ENCODE measurements at regions not wholly inside any gene's neighbourhood (a gene's known extent, or its start where the extent isn't known, plus 50 kb on each side); places are given as distances from the start of the nearest gene placed in this dataset.
A peak's percentile ranks its signal among the peaks of the same experiment; 100 is the strongest.

GRCh38 chr9:21694424-21694823 lies 108.0 kb upstream of the MTAP start:
- WGBS (ENCODE audit: extremely low coverage, insufficient coverage, low lambda C conversion rate), result no CpG with 5 or more reads among the region's 6 CpGs

DNA sequence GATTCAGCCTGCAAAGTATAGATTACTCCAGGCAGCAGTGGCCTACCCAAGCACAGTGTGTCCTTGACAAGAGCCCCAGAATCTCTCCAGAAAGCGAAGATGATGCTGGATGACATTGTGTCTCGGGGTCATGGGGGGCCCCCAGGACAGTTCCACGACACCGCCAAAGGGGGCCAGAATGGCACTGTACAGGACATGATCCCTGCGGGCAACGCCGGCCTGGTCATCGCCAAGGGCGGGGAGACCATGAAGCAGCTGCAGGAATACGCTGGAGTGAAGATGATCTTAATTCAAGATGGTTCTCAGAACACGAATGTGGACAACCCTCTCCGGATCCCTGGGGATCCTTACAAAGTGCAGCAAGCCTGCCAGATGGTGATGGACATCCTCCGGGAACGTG lies 107.0 kb upstream of the MTAP start:
- DNase-seq, result no peak
- Histone ChIP-seq H3K4me3 (ENCODE audit: low read length) (no peak overlapping the region), H2BK120ac (ENCODE audit: low read depth, low read length) (no peak overlapping the region), H3K4me1 (ENCODE audit: control insufficient read depth, low read depth, low read length) (no peaks in the 10 kb centered on the region), H4K5ac (ENCODE audit: low read length) (no peak overlapping the region), H3K36me3 (ENCODE audit: control insufficient read depth, insufficient read depth, low read length) (no peaks in the 10 kb centered on the region), H3K56ac (ENCODE audit: low read length) (no peak overlapping the region), H2BK15ac (replicated peaks; ENCODE audit: low read depth) (no peak overlapping the region), H3K79me1 (ENCODE audit: low read length) (no peaks in the 10 kb centered on the region), H3K79me2 (ENCODE audit: control insufficient read depth, insufficient read depth, low read length) (no peaks in the 10 kb centered on the region), H3K27ac (ENCODE audit: low read depth, low read length) (no peak overlapping the region), H3K23ac (ENCODE audit: low read length) (no peak overlapping the region), H3K18ac (ENCODE audit: low read length) (no peak overlapping the region), H3K4me2 (ENCODE audit: low read length) (no peak overlapping the region), H3K27me3 (ENCODE audit: insufficient read depth, low read length, poor library complexity) (no peaks in the 10 kb centered on the region), H4K8ac (ENCODE audit: low read depth, low read length) (no peak overlapping the region), H2BK5ac (ENCODE audit: low read length) (no peak overlapping the region), H3K9ac (ENCODE audit: low read length) (no peak overlapping the region), H2AK5ac (ENCODE audit: low read length) (no peak overlapping the region), H3K4ac (ENCODE audit: low read depth, low read length) (no peak overlapping the region)
- no CpG with 5 or more reads among the region's 14 CpGs for WGBS (ENCODE audit: extremely low coverage, insufficient coverage, low lambda C conversion rate)

More at GRCh38 chr9:21694424-21694823, 108.0 kb upstream of the MTAP start:
- Histone ChIP-seq H3K27me3 (ENCODE audit: insufficient read depth, low read length, poor library complexity) (no peaks in the 10 kb centered on the region), H3K79me1 (ENCODE audit: low read length) (no peaks in the 10 kb centered on the region), H3K36me3 (ENCODE audit: control insufficient read depth, insufficient read depth, low read length) (no peaks in the 10 kb centered on the region), H2AK5ac (ENCODE audit: low read length) (no peak overlapping the region), H2BK5ac (ENCODE audit: low read length) (no peak overlapping the region), H3K9ac (ENCODE audit: low read length) (no peak overlapping the region), H3K4ac (ENCODE audit: low read depth, low read length) (no peak overlapping the region), H4K5ac (ENCODE audit: low read length) (no peak overlapping the region), H4K8ac (ENCODE audit: low read depth, low read length) (no peak overlapping the region), H3K23ac (ENCODE audit: low read length) (no peak overlapping the region), H3K18ac (ENCODE audit: low read length) (no peak overlapping the region), H3K56ac (ENCODE audit: low read length) (no peak overlapping the region), H3K4me3 (ENCODE audit: low read length) (no peak overlapping the region), H3K27ac (ENCODE audit: low read depth, low read length) (no peak overlapping the region), H3K4me2 (ENCODE audit: low read length) (no peak overlapping the region), H2BK120ac (ENCODE audit: low read depth, low read length) (no peak overlapping the region), H2BK15ac (replicated peaks; ENCODE audit: low read depth) (no peak overlapping the region), H3K79me2 (ENCODE audit: control insufficient read depth, insufficient read depth, low read length) (no peaks in the 10 kb centered on the region), H3K4me1 (ENCODE audit: control insufficient read depth, low read depth, low read length) (no peaks in the 10 kb centered on the region)
- DNase-seq, result no peak

- Histone ChIP-seq H2AK5ac (ENCODE audit: low read length) (no peak overlapping the region), H3K27ac (ENCODE audit: low read depth, low read length) (no peak overlapping the region), H4K8ac (ENCODE audit: low read depth, low read length) (no peak overlapping the region), H3K79me2 (ENCODE audit: control insufficient read depth, insufficient read depth, low read length) (no peaks in the 10 kb centered on the region), H3K4ac (ENCODE audit: low read depth, low read length) (no peak overlapping the region), H4K5ac (ENCODE audit: low read length) (no peak overlapping the region), H3K79me1 (ENCODE audit: low read length) (no peaks in the 10 kb centered on the region), H3K36me3 (ENCODE audit: control insufficient read depth, insufficient read depth, low read length) (no peaks in the 10 kb centered on the region), H3K27me3 (ENCODE audit: insufficient read depth, low read length, poor library complexity) (no peaks in the 10 kb centered on the region), H2BK5ac (ENCODE audit: low read length) (no peak overlapping the region), H3K4me2 (ENCODE audit: low read length) (no peak overlapping the region), H3K4me1 (ENCODE audit: control insufficient read depth, low read depth, low read length) (no peaks in the 10 kb centered on the region), H3K23ac (ENCODE audit: low read length) (no peak overlapping the region), H3K9ac (ENCODE audit: low read length) (no peak overlapping the region), H2BK120ac (ENCODE audit: low read depth, low read length) (no peak overlapping the region), H3K56ac (ENCODE audit: low read length) (no peak overlapping the region), H3K18ac (ENCODE audit: low read length) (no peak overlapping the region), H2BK15ac (replicated peaks; ENCODE audit: low read depth) (no peak overlapping the region), H3K4me3 (ENCODE audit: low read length) (no peak overlapping the region)
- WGBS (ENCODE audit: extremely low coverage, insufficient coverage, low lambda C conversion rate), result no CpG with 5 or more reads among the region's 25 CpGs
- no peak for DNase-seq
Measured at GRCh38 chr9:21695874-21696341, 106.5 kb upstream of the MTAP start.

- Histone ChIP-seq H3K18ac (ENCODE audit: low read length) (no peak overlapping the region), H3K4me2 (ENCODE audit: low read length) (no peak overlapping the region), H2BK5ac (ENCODE audit: low read length) (no peak overlapping the region), H2AK5ac (ENCODE audit: low read length) (no peak overlapping the region), H3K27me3 (ENCODE audit: insufficient read depth, low read length, poor library complexity) (no peaks in the 10 kb centered on the region), H3K79me2 (ENCODE audit: control insufficient read depth, insufficient read depth, low read length) (no peaks in the 10 kb centered on the region), H2BK15ac (replicated peaks; ENCODE audit: low read depth) (no peak overlapping the region), H3K27ac (ENCODE audit: low read depth, low read length) (no peak overlapping the region), H3K4ac (ENCODE audit: low read depth, low read length) (no peak overlapping the region), H3K4me1 (ENCODE audit: control insufficient read depth, low read depth, low read length) (no peaks in the 10 kb centered on the region), H3K9ac (ENCODE audit: low read length) (no peak overlapping the region), H3K36me3 (ENCODE audit: control insufficient read depth, insufficient read depth, low read length) (no peaks in the 10 kb centered on the region), H3K79me1 (ENCODE audit: low read length) (no peaks in the 10 kb centered on the region), H3K4me3 (ENCODE audit: low read length) (no peak overlapping the region), H4K8ac (ENCODE audit: low read depth, low read length) (no peak overlapping the region), H3K56ac (ENCODE audit: low read length) (peak overlapping the region; percentile 25), H4K5ac (ENCODE audit: low read length) (no peak overlapping the region), H2BK120ac (ENCODE audit: low read depth, low read length) (no peak overlapping the region), H3K23ac (ENCODE audit: low read length) (no peak overlapping the region)
- WGBS (ENCODE audit: extremely low coverage, insufficient coverage, low lambda C conversion rate), result no CpG with 5 or more reads among the region's 28 CpGs
- peak; percentile 76 for DNase-seq
Measured at GRCh38 chr9:21696411-21696871, 106.0 kb upstream of the MTAP start.

DNA sequence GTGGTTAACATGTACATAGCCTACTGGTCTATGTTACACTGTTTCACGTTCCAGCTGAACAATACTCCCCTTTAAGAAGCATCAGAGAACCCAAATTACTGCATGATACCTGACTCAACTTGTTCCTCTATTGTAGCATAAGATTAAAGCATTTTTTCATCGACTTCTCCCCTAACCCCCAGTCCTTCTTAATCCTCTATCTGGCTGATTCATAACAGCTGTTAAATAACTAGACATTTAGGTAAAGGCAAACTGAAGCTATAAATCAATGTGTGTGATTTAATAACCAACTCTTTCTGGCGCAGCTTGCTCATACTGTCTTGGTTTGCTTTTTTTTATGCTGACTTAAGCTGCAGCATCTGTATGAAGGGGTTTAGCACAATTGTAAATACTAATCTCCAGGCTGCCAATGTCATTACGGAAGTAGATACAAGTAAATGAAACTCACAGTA lies 94.2 kb upstream of the MTAP start:
- Histone ChIP-seq H2BK5ac (ENCODE audit: low read length) (no peak overlapping the region), H3K36me3 (ENCODE audit: control insufficient read depth, insufficient read depth, low read length) (no peaks in the 10 kb centered on the region), H3K18ac (ENCODE audit: low read length) (no peak overlapping the region), H4K5ac (ENCODE audit: low read length) (no peak overlapping the region), H3K56ac (ENCODE audit: low read length) (no peak overlapping the region), H2AK5ac (ENCODE audit: low read length) (no peak overlapping the region), H3K4me3 (ENCODE audit: low read length) (no peak overlapping the region), H3K27me3 (ENCODE audit: insufficient read depth, low read length, poor library complexity) (no peaks in the 10 kb centered on the region), H3K4ac (ENCODE audit: low read depth, low read length) (no peak overlapping the region), H3K27ac (ENCODE audit: low read depth, low read length) (no peak overlapping the region), H4K8ac (ENCODE audit: low read depth, low read length) (no peak overlapping the region), H3K4me1 (ENCODE audit: control insufficient read depth, low read depth, low read length) (no peaks in the 10 kb centered on the region), H3K23ac (ENCODE audit: low read length) (no peak overlapping the region), H3K79me2 (ENCODE audit: control insufficient read depth, insufficient read depth, low read length) (no peaks in the 10 kb centered on the region), H3K9ac (ENCODE audit: low read length) (no peak overlapping the region), H3K79me1 (ENCODE audit: low read length) (no peaks in the 10 kb centered on the region), H2BK120ac (ENCODE audit: low read depth, low read length) (no peak overlapping the region), H2BK15ac (replicated peaks; ENCODE audit: low read depth) (no peak overlapping the region), H3K4me2 (ENCODE audit: low read length) (no peak overlapping the region)
- no peak for DNase-seq
- WGBS (ENCODE audit: extremely low coverage, insufficient coverage, low lambda C conversion rate), result no CpG with 5 or more reads among the region's 4 CpGs

DNA sequence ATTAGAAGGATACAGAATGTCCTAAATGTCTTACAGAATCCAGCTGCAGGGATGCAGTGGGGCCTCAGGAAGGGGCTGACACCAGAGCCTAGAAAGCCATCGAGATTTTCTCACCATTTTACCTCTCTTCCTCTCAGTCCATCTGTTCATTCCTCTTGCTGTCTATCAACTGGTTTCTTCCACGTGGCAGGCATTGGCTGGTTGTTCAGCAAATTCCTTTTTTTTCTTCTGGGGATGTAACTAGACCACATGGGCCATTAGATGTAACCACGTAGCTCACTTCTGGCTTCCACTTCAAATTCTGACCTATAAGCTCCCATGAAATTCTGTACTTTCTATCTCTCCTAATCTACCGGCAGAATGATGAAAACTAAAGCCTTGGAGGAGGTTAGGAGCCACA lies 93.6 kb upstream of the MTAP start:
- Histone ChIP-seq H3K23ac (ENCODE audit: low read length) (no peak overlapping the region), H3K27me3 (ENCODE audit: insufficient read depth, low read length, poor library complexity) (no peaks in the 10 kb centered on the region), H4K5ac (ENCODE audit: low read length) (no peak overlapping the region), H3K79me1 (ENCODE audit: low read length) (no peaks in the 10 kb centered on the region), H3K9ac (ENCODE audit: low read length) (no peak overlapping the region), H3K79me2 (ENCODE audit: control insufficient read depth, insufficient read depth, low read length) (no peaks in the 10 kb centered on the region), H3K4me1 (ENCODE audit: control insufficient read depth, low read depth, low read length) (no peaks in the 10 kb centered on the region), H3K4ac (ENCODE audit: low read depth, low read length) (no peak overlapping the region), H2BK15ac (replicated peaks; ENCODE audit: low read depth) (no peak overlapping the region), H3K36me3 (ENCODE audit: control insufficient read depth, insufficient read depth, low read length) (no peaks in the 10 kb centered on the region), H2AK5ac (ENCODE audit: low read length) (no peak overlapping the region), H4K8ac (ENCODE audit: low read depth, low read length) (no peak overlapping the region), H3K4me2 (ENCODE audit: low read length) (no peak overlapping the region), H2BK120ac (ENCODE audit: low read depth, low read length) (no peak overlapping the region), H3K18ac (ENCODE audit: low read length) (no peak overlapping the region), H2BK5ac (ENCODE audit: low read length) (no peak overlapping the region), H3K56ac (ENCODE audit: low read length) (no peak overlapping the region), H3K27ac (ENCODE audit: low read depth, low read length) (no peak overlapping the region), H3K4me3 (ENCODE audit: low read length) (no peak overlapping the region)
- DNase-seq, result no peak
- WGBS (ENCODE audit: extremely low coverage, insufficient coverage, low lambda C conversion rate), result no CpG with 5 or more reads among the region's 4 CpGs
